ENCODE measurements at regions not wholly inside any gene's neighbourhood (a gene's known extent, or its start where the extent isn't known, plus 50 kb on each side); places are given as distances from the start of the nearest gene placed in this dataset.

DNA sequence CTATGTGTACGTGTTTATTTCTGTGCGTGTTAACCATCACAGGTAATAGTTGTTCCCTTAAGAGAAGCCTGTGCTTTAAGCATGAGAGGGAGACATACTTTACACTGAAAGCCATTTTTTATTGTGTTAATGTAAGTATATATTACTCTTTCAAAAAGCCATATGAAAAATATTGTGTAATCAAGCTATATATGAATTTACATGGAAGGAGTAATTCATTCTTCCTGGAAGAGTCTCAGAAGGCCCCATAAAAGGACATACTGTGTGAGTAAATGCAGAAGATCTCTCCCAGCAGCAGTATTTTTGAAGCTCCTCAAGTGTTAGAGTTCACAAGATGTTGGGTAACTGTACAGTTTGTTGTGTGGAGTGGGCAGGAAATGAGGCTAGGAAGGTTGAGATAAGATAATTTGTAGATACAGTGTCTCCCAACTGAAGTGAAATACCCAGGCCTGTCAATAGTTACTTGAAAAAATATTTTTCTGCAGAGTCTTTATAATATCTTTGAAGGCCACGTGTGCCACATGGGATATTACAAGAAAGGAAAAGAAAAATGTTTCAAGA, 138.3 kb downstream of the PTGER3 start:
- H3K4me3 ChIP-seq = no peak overlapping the region
- no peaks in the 10 kb centered on the region for H3K36me3 ChIP-seq (replicated peaks)
- in situ Hi-C loops (cut with MboI; ENCODE audit: low sequenced_read_pairs) = no loop called here

GRCh38 chr1:70910013-70910412, 137.6 kb downstream of the PTGER3 start:
- no peak for DNase-seq (ENCODE audit: low spot score in 2 of 2)
- no peaks in the 10 kb centered on the region for H3K4me1 ChIP-seq
- in situ Hi-C loops (cut with MboI; ENCODE audit: low sequenced_read_pairs) = no loop called here
- no peaks in the 10 kb centered on the region for H3K36me3 ChIP-seq (replicated peaks)
- H3K4me3 ChIP-seq = no peak overlapping the region
- H3K27me3 ChIP-seq (ENCODE audit: low read depth) = no peaks in the 10 kb centered on the region
- no peaks in the 10 kb centered on the region for H3K9me3 ChIP-seq

More for the DNA sequence above, 138.3 kb downstream of the PTGER3 start:
- H3K27me3 ChIP-seq (ENCODE audit: low read depth) = no peaks in the 10 kb centered on the region
- DNase-seq (ENCODE audit: low spot score in 2 of 2) = no peak
- H3K9me3 ChIP-seq = no peaks in the 10 kb centered on the region
- no peaks in the 10 kb centered on the region for H3K4me1 ChIP-seq

DNA sequence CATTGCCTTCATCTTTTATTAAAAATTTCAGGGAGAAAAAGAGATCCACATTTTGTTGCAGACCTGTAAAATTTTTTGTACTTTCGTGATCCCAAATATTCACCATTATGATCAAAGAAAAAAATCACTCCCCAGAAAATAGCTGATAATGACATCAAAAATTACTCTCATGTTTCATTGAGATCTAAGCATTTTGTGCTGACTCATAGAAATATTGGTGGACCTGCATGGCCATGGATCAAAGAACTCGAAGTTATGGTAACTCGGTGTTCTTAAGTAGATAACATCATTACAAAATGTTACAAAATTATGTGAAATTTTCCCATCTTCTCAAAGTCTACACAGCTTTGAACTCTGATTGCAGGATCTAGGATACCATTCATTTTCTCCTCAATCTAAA, 135.8 kb downstream of the PTGER3 start:
- no peak for DNase-seq (ENCODE audit: low spot score in 2 of 2)
- Histone ChIP-seq H3K9me3 (no peaks in the 10 kb centered on the region), H3K4me1 (no peaks in the 10 kb centered on the region), H3K36me3 (replicated peaks) (no peaks in the 10 kb centered on the region), H3K4me3 (no peak overlapping the region), H3K27me3 (ENCODE audit: low read depth) (no peaks in the 10 kb centered on the region)
- in situ Hi-C loops (cut with MboI; ENCODE audit: low sequenced_read_pairs) = no loop called here

DNA sequence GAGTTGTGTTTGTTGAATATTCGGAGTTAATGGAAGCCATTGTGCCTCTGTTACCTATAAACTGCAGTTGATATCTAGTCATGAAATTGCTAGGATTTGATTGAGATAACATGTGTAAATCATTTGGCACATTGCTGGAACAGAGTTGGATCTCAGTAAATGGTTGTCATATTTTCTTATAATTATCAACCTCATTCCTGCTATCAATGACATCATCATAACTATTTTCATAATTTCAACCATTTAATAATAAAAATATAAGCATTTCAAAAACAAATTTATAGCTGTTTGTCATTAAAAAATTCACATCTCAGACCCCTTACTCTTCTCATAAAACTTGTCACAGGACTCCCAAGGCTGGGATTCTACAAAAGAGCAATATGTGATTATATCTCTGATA, 133.4 kb downstream of the PTGER3 start:
- Histone ChIP-seq H3K4me1 (no peaks in the 10 kb centered on the region), H3K9me3 (no peaks in the 10 kb centered on the region), H3K36me3 (replicated peaks) (no peaks in the 10 kb centered on the region), H3K27me3 (ENCODE audit: low read depth) (no peaks in the 10 kb centered on the region), H3K4me3 (no peak overlapping the region)
- in situ Hi-C loops (cut with MboI; ENCODE audit: low sequenced_read_pairs) = no loop called here
- DNase-seq (ENCODE audit: low spot score in 2 of 2) = no peak

DNA sequence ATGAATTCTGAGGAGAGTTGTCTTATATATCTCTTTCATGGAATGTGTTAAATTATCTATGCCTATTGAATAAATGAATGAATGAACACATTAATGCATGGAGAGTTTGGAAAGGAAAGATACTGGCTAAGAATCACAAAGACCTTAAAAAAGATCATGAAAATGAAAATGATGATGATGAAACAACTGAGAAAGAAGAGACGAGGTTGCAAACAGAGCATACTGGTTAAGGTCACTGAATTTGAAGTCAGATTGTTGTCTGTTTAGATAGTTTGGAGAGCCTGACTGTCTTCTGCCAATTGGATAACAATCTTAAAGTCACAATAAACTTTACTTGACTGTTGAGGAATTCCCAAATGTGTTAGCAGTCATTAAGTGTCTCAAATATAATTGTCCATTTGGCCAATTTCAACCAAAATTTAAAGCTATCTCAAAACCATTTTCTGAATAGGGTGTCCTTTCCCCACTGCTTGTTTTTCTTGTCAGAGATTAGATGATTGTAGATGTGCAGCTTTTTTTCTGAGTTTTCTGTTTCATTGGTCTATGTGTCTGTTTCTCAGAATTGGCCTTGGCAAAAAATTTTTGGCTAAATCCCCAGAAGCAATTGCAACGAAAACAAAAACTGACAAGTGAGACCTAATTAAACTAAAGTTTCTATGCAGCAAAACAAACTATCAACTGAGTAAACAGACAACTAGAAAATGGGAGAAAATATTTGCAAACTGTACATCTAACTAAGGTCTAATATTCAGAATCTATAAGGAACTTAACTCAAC, 132.2 kb downstream of the PTGER3 start:
- in situ Hi-C loops (cut with MboI; ENCODE audit: low sequenced_read_pairs) = no loop called here
- Histone ChIP-seq H3K4me1 (no peaks in the 10 kb centered on the region), H3K4me3 (no peak overlapping the region), H3K9me3 (no peaks in the 10 kb centered on the region), H3K36me3 (replicated peaks) (no peaks in the 10 kb centered on the region), H3K27me3 (ENCODE audit: low read depth) (no peaks in the 10 kb centered on the region)
- DNase-seq (ENCODE audit: low spot score in 2 of 2) = no peak

- no peak for DNase-seq (ENCODE audit: low spot score in 2 of 2)
- no peaks in the 10 kb centered on the region for H3K4me1 ChIP-seq
- in situ Hi-C loops (cut with MboI; ENCODE audit: low sequenced_read_pairs) = no loop called here
- no peaks in the 10 kb centered on the region for H3K9me3 ChIP-seq
- H3K27me3 ChIP-seq (ENCODE audit: low read depth) = no peaks in the 10 kb centered on the region
- H3K36me3 ChIP-seq (replicated peaks) = no peaks in the 10 kb centered on the region
- no peak overlapping the region for H3K4me3 ChIP-seq
These were observed 131.6 kb downstream of the PTGER3 start for GRCh38 chr1:70916034-70916427.

DNA sequence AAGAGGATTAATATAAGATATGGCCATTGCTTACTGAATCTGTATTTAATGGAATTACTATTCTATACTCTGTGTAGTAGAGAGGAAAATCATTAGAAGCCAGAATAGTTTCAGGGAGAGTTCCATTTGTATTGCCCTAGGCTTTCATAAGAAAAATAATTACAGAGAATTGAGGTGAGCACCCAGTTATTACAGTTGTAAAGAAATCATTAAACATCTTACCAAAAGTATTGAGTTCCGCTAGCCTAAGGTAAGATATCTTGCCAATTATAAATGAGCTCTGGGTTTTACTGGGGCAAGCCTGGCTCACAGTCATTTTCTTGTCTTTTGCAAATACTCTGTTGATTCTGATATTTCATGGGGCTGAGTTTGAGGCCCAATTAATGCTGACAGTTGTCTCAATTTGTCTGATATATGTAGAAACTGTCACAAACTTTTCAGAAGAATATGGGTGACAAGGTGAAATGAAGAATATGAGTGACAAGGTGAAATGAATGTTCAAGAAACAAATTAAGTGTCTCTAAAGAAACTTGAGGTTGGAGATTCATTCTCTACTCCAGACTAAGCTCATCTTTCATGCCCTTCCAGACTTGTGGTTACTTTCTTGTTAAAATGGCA, 127.8 kb downstream of the PTGER3 start:
- no peaks in the 10 kb centered on the region for H3K4me1 ChIP-seq
- no peaks in the 10 kb centered on the region for H3K27me3 ChIP-seq (ENCODE audit: low read depth)
- H3K9me3 ChIP-seq = peaks cover 15% of the 10 kb centered on the region
- no peak overlapping the region for H3K4me3 ChIP-seq
- H3K36me3 ChIP-seq (replicated peaks) = no peaks in the 10 kb centered on the region
- in situ Hi-C loops (cut with MboI; ENCODE audit: low sequenced_read_pairs) = no loop called here
- DNase-seq (ENCODE audit: low spot score in 2 of 2) = no peak

Measured in HAP-1 (cell line).